Daoy (cell line): ENCODE measurements at regions not wholly inside any gene's neighbourhood (a gene's known extent, or its start where the extent isn't known, plus 50 kb on each side); places are given as distances from the start of the nearest gene placed in this dataset.
A peak's percentile ranks its signal among the peaks of the same experiment; 100 is the strongest.

Source experiments
- DNase-seq: peaks from one replicate; pipeline ENCODE4 v3.0.0-alpha.2; 2015; ENCODE audit warnings: low read depth

- DNase-seq = no peak
These were observed 263.1 kb upstream of the ID2 start for GRCh38 chr2:8418721-8419120.

- DNase-seq = no peak
These were observed 260.0 kb upstream of the ID2 start for GRCh38 chr2:8421658-8422449.

GRCh38 chr2:8422450-8422800 lies 259.4 kb upstream of the ID2 start:
- DNase-seq = no peak

GRCh38 chr2:8424997-8425900 lies 256.6 kb upstream of the ID2 start:
- no peak for DNase-seq

- no peak for DNase-seq
These were observed 255.3 kb upstream of the ID2 start for GRCh38 chr2:8426550-8426949.

GRCh38 chr2:8427211-8427610 lies 254.6 kb upstream of the ID2 start:
- no peak for DNase-seq

- DNase-seq = no peak
These were observed 251.2 kb upstream of the ID2 start for GRCh38 chr2:8430628-8431027.

- DNase-seq = peak; percentile 37
These were observed 250.3 kb upstream of the ID2 start for GRCh38 chr2:8431446-8432125.

- DNase-seq = no peak
These were observed 249.0 kb upstream of the ID2 start for GRCh38 chr2:8432706-8433336.

- DNase-seq = no peak
These were observed 248.5 kb upstream of the ID2 start for GRCh38 chr2:8433390-8433789.

- DNase-seq = no peak
These were observed 246.2 kb upstream of the ID2 start for GRCh38 chr2:8435608-8436007.

GRCh38 chr2:8436585-8436984 lies 245.3 kb upstream of the ID2 start:
- no peak for DNase-seq

GRCh38 chr2:8437228-8437948 lies 244.5 kb upstream of the ID2 start:
- no peak for DNase-seq

- no peak for DNase-seq
These were observed 243.9 kb upstream of the ID2 start for GRCh38 chr2:8437949-8438400.

GRCh38 chr2:8438476-8438875 lies 243.4 kb upstream of the ID2 start:
- DNase-seq = no peak

- no peak for DNase-seq
These were observed 242.9 kb upstream of the ID2 start for GRCh38 chr2:8438996-8439395.

- no peak for DNase-seq
These were observed 241.7 kb upstream of the ID2 start for GRCh38 chr2:8440029-8440778.

GRCh38 chr2:8441371-8441770 lies 240.5 kb upstream of the ID2 start:
- no peak for DNase-seq

GRCh38 chr2:8441986-8442385 lies 239.9 kb upstream of the ID2 start:
- no peak for DNase-seq

- no peak for DNase-seq
These were observed 238.9 kb upstream of the ID2 start for GRCh38 chr2:8442833-8443486.
